ENCODE measurements at regions not wholly inside any gene's neighbourhood (a gene's known extent, or its start where the extent isn't known, plus 50 kb on each side); places are given as distances from the start of the nearest gene placed in this dataset.
"Not testable (repeated sequence)": the region's sequence is repeated elsewhere in the genome, so short reads cannot be mapped to it uniquely, and the experiment has no call there.

DNA sequence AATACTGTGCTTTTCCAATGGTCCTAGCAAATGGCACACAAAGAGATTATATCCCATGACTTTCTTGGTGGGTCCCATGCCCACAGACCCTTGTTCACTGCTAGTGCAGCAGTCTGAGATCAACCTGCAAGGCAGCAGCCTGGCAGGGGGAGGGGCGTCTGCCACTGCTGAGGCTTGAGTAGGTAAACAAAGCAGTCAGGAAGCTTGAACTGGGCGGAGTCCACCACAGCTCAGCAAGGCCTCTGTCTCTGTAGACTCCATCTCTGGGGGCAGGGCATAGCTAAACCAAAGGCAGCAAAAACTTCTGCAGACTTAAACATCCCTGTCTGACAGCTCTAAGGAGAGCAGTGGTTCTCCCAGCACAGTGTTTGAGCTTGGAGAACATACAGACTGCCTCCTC, 82.9 kb downstream of the ZNF737 start:
- Mint-ChIP-seq H3K27me3 (no peaks in the 10 kb centered on the region), H3K9me3 (peaks cover 45% of the 10 kb centered on the region), H3K4me3 (no peak overlapping the region), H3K4me1 (no peaks in the 10 kb centered on the region), H3K36me3 (ENCODE audit: low read depth) (peaks cover 6% of the 10 kb centered on the region), H3K27ac (no peak overlapping the region)
- DNase-seq: peak; percentile 18
- CTCF ChIA-PET: no interaction called here
- POLR2A ChIA-PET: no interaction called here

DNA sequence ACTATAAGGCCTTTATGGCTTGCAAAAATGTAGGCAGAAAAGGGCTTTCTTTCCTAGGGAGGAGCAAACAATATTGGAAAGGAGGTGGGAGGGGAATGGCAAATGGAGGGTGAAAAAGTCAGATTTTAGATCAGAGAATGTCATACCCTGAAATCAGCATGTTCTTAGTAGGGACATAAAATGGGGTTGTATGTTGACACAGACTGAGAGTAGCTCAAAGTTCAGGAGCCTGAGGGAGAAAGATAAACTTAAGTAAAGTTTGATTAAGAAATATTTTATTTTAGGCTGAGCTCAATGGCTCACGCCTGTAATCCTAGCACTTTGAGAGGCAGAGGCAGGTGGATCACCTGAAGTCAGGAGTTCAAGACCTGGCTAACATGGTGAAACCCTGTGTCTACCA, 83.8 kb downstream of the ZNF737 start:
- Mint-ChIP-seq H3K36me3 (ENCODE audit: low read depth) (peaks cover 6% of the 10 kb centered on the region), H3K4me3 (no peak overlapping the region), H3K9me3 (peaks cover 50% of the 10 kb centered on the region), H3K27me3 (no peaks in the 10 kb centered on the region), H3K4me1 (no peaks in the 10 kb centered on the region), H3K27ac (no peak overlapping the region)
- ChIA-PET POLR2A (no interaction called here), CTCF (no interaction called here)
- no peak for DNase-seq

- H3K4me1 Mint-ChIP-seq: no peaks in the 10 kb centered on the region
- H3K4me3 Mint-ChIP-seq: no peak overlapping the region
- POLR2A ChIA-PET: no interaction called here
- H3K27me3 Mint-ChIP-seq: no peaks in the 10 kb centered on the region
- H3K27ac Mint-ChIP-seq: no peak overlapping the region
- DNase-seq: no peak
- peaks cover 9% of the 10 kb centered on the region for H3K36me3 Mint-ChIP-seq (ENCODE audit: low read depth)
- peaks cover 59% of the 10 kb centered on the region for H3K9me3 Mint-ChIP-seq
- CTCF ChIA-PET: no interaction called here
These were observed 86.1 kb downstream of the ZNF737 start for GRCh38 chr19:20479483-20479882.

DNA sequence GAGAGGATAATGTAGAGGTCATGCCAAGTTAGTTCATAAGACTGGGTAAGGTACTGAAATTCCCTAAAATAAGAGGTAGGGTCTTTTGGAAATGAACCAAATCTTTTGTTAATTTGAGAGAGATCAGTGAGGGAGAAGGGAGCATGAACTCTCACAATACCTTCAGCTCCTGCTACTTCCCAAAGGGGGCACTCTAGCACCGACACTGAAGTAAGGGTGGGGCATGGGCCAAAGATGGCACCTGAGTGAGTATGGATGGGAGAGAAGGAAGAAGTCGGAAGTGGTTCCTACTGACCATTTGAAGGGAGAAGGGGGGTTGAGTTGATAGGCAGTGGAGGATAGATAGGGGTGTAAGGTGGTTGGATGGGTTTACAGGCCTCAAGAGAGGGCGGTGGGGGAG, 86.6 kb downstream of the ZNF737 start:
- Mint-ChIP-seq H3K27ac (no peak overlapping the region), H3K27me3 (no peaks in the 10 kb centered on the region), H3K9me3 (peaks cover 61% of the 10 kb centered on the region), H3K36me3 (ENCODE audit: low read depth) (peaks cover 9% of the 10 kb centered on the region), H3K4me3 (no peak overlapping the region), H3K4me1 (no peaks in the 10 kb centered on the region)
- DNase-seq: no peak
- ChIA-PET POLR2A (no interaction called here), CTCF (no interaction called here)

DNA sequence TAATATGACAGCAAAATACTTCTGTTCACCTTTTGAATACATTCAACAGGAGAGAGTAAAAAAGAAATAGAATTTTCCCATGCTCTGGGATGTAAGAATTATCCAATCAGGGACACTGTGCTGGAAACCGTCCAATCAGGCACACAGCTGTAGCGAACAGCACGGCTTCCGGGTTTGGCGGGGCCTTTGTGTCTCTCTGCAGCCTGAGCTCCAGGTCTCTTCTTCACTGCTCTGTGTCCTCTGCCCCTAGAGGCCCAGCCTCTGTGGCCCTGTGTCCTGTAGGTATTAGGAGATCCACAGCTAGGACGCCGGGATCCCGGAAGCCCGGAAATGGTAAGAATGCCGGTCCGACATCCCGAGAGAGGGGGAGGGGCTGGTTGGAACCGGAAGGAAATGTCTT, 92.7 kb downstream of the ZNF737 start:
- no peaks in the 10 kb centered on the region for H3K4me1 Mint-ChIP-seq
- H3K9me3 Mint-ChIP-seq: peaks cover 63% of the 10 kb centered on the region
- peaks cover 3% of the 10 kb centered on the region for H3K36me3 Mint-ChIP-seq (ENCODE audit: low read depth)
- DNase-seq: no peak
- H3K27ac Mint-ChIP-seq: no peak overlapping the region
- ChIA-PET CTCF (no interaction called here), POLR2A (no interaction called here)
- no peaks in the 10 kb centered on the region for H3K27me3 Mint-ChIP-seq
- H3K4me3 Mint-ChIP-seq: no peak overlapping the region

DNA sequence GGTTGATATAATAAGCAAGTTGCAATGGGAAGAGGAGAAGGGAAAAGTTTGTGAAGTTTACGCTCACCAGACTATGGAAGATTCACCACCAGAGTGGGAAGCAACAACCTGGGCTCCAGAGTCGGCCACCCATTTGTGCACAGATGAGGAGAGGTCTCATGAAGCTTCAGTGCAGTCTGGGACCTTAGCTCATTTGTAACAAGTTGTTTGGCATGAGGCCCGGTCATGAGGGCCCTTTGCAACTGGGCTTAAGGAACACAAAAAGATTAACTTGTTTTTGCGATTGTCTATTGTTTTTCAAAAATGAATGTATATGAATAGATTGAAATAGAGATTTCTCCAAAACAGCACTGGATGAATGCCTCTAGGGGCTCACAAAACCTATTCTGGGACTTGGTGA, 94.2 kb downstream of the ZNF737 start:
- H3K4me1 Mint-ChIP-seq: no peaks in the 10 kb centered on the region

DNA sequence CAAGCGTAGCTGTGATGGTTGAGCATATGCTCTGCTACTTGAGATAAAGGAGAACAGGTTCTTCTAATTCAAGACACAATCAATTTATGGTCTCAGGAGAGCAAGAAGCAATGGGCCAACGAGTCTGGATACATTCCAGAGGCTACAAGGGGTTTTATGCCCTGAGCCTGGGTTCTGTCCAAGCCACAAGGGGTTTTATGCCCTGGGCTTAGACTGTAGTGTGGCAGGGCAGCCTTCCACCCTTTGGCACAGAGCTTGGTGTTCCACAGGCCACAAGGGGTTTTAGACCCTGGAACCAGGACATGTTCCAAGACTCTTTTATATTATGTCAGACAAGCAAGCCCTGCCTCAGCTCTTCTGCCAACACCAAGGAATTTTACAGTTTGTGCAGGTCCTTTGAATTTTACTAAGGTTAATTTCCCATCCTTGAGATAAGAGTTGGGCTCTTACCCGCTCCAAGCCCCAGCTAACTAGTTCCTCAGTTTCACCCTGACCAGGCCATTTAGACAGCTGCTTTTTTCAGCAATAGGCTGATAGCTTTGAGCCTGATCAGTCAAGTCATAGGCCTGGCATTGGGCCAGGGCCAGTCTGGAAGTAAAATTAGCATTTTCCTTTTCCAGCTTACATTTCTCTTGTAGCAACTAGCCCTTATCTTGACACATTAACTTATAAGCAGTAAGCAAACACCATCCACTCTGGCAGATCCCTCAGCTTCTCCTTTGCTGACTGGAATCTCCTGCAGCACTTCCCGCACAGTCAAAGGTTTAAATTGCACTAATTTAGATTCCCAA, 95.0 kb downstream of the ZNF737 start:
- Mint-ChIP-seq H3K27me3 (no peaks in the 10 kb centered on the region), H3K9me3 (peaks cover 40% of the 10 kb centered on the region), H3K27ac (no peak overlapping the region), H3K4me1 (no peaks in the 10 kb centered on the region), H3K4me3 (no peak overlapping the region), H3K36me3 (ENCODE audit: low read depth) (peaks cover 3% of the 10 kb centered on the region)
- ChIA-PET POLR2A (interaction anchor here (1.0 kb wide), 1 partner anchor 94 kb away, joined by 3 read pairs; no protein-coding TSS in a partner anchor), CTCF (no interaction called here)
- DNase-seq: no peak

More for the DNA sequence above, 94.2 kb downstream of the ZNF737 start:
- Mint-ChIP-seq H3K27me3 (no peaks in the 10 kb centered on the region), H3K4me3 (no peak overlapping the region), H3K9me3 (peaks cover 49% of the 10 kb centered on the region), H3K36me3 (ENCODE audit: low read depth) (peaks cover 3% of the 10 kb centered on the region), H3K27ac (no peak overlapping the region)
- ChIA-PET CTCF (no interaction called here), POLR2A (no interaction called here)
- no peak for DNase-seq

GRCh38 chr19:20466638-20466990, 99.0 kb downstream of the ZNF737 start:
- POLR2A ChIA-PET; H3K4me3 Mint-ChIP-seq; H3K4me1 Mint-ChIP-seq; H3K27me3 Mint-ChIP-seq; H3K27ac Mint-ChIP-seq; H3K36me3 Mint-ChIP-seq (ENCODE audit: low read depth); CTCF ChIA-PET; DNase-seq: not testable (repeated sequence)
- H3K9me3 Mint-ChIP-seq: peaks cover 25% of the 10 kb centered on the region

DNA sequence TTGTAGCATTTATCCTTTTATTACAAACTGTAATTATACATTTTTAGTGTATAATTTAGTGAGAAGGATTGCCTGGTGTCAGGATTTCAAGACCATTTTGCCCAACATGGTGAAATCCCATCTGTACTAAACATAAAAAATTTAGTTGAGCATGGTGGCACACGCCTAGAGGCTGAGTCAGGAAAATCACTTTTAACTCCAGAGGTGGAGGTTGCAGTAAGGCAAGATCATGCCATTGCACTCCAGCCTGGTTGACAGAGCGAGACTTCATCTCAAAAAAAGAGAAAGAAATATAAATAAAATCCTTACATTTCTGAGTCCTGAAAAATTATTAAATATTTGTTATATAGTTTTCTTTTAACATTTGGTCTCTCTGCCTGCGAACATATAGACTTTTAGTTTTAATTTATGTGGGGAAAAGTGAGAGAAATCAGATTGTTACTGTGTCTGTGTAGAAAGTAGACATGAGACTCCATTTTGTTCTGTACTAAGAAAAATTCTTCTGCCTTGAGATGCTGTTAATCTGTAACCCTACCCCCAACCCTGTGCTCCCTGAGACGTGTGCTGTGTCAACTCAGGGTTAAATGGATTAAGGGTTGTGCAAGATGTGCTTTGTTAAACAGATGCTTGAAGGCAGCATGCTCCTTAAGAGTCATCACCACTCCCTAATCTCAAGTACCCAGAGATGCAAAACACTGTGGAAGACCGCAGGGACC, 99.5 kb downstream of the ZNF737 start:
- H3K36me3 Mint-ChIP-seq (ENCODE audit: low read depth); H3K27ac Mint-ChIP-seq; POLR2A ChIA-PET; H3K27me3 Mint-ChIP-seq; H3K4me1 Mint-ChIP-seq; H3K4me3 Mint-ChIP-seq; DNase-seq: not testable (repeated sequence)
- CTCF ChIA-PET: interaction anchor here (0.6 kb wide), 1 partner anchor 47 kb away, joined by 4 read pairs; no protein-coding TSS in a partner anchor
- peaks cover 24% of the 10 kb centered on the region for H3K9me3 Mint-ChIP-seq

DNA sequence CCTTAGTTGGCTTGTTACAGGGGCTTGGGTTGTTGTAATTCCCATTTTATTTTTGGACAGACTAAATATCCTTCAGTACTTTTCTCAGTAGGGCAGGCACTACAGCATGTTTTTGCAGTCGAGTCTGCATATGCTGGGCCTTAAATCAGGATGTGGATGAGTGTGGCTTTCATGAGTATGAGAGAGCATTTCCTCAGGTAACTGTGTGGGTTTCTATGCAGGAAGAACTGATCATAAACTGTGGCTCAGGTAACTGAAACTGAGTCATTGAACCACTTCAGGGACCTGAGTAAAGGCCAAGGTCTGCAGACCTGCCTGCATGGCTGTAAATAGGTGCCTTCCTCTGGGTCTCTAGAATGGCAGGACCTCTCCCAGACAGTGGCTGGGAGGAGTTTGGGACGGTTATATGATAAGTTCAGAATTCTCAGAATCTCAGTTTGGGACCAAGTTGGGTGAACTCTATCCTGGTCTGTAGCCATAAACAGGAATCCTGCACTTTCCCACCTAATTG, 112.1 kb downstream of the ZNF737 start:
- ChIA-PET CTCF (no interaction called here), POLR2A (no interaction called here)
- H3K9me3 Mint-ChIP-seq: no peaks in the 10 kb centered on the region
- no peak overlapping the region for H3K4me3 Mint-ChIP-seq
- H3K27ac Mint-ChIP-seq: no peak overlapping the region
- H3K36me3 Mint-ChIP-seq (ENCODE audit: low read depth): no peaks in the 10 kb centered on the region
- no peak for DNase-seq
- H3K4me1 Mint-ChIP-seq: peaks cover 4% of the 10 kb centered on the region
- H3K27me3 Mint-ChIP-seq: no peaks in the 10 kb centered on the region

DNA sequence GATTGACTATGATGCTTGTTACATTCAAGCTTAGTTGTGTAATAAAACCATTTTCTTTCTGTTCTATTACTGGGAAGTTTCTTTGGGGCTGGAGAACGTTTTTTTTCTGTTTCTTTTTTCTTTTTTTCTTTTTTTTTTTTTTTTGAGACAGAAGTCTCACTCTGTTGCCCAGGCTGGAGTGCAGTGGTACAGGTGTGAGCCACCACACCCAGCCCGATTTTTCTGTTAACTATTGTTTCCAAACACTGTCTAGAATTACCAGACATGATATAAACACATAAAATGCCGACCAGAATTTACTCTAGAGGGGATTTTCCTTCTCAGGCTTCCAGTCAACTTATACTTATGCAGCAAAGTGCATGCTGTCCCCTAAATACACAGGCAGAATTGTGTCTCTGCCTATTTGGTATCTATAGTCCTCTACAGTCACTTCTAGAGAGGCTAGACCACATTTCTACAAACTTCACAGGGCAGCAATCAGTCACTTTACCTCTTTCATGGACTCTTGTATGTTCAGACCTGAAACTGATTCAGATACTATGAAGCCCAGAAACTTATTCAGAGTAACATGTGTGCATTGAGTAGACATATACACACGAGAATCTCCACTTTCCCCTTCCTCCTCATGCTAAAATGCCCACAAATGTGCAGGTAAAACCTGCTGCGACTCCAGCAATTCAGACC, 121.2 kb downstream of the ZNF737 start:
- Mint-ChIP-seq H3K27ac (no peak overlapping the region), H3K27me3 (no peaks in the 10 kb centered on the region), H3K4me1 (no peaks in the 10 kb centered on the region), H3K4me3 (no peak overlapping the region), H3K9me3 (peaks cover 19% of the 10 kb centered on the region), H3K36me3 (ENCODE audit: low read depth) (no peaks in the 10 kb centered on the region)
- ChIA-PET CTCF (no interaction called here), POLR2A (no interaction called here)
- DNase-seq: no peak

- H3K27ac Mint-ChIP-seq; H3K27me3 Mint-ChIP-seq; H3K4me1 Mint-ChIP-seq; CTCF ChIA-PET; H3K4me3 Mint-ChIP-seq; POLR2A ChIA-PET; DNase-seq; H3K36me3 Mint-ChIP-seq (ENCODE audit: low read depth): not testable (repeated sequence)
- peaks cover 25% of the 10 kb centered on the region for H3K9me3 Mint-ChIP-seq
These were observed 133.2 kb downstream of the ZNF737 start for GRCh38 chr19:20432266-20432842.

DNA sequence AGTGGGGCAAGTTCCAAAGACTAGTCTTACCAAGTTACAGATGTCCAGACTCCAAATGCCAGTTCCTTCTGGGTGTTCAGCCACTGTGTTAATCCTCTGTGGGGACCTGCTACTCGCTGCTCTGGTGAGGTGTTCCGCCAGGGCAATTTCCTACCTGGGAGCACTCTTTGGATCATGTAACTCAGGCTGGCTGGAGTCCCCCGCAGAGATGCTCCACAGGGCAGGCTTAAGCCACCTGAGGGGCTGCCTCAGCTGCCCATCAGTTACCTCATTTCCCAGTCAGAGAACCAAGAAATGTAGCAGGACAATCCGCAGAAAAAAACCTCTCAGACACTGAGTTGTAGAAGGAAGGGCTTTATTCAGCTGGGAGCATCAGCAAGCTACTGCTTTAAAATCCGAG, 133.8 kb downstream of the ZNF737 start:
- CTCF ChIA-PET: no interaction called here

More for the DNA sequence above, 133.8 kb downstream of the ZNF737 start:
- Mint-ChIP-seq H3K9me3 (peaks cover 25% of the 10 kb centered on the region), H3K27me3 (no peaks in the 10 kb centered on the region), H3K4me1 (no peaks in the 10 kb centered on the region), H3K4me3 (no peak overlapping the region), H3K36me3 (ENCODE audit: low read depth) (no peaks in the 10 kb centered on the region), H3K27ac (no peak overlapping the region)
- DNase-seq: no peak
- POLR2A ChIA-PET: no interaction called here
